ENCODE measurements at regions not wholly inside any gene's neighbourhood (a gene's known extent, or its start where the extent isn't known, plus 50 kb on each side); places are given as distances from the start of the nearest gene placed in this dataset.

DNA sequence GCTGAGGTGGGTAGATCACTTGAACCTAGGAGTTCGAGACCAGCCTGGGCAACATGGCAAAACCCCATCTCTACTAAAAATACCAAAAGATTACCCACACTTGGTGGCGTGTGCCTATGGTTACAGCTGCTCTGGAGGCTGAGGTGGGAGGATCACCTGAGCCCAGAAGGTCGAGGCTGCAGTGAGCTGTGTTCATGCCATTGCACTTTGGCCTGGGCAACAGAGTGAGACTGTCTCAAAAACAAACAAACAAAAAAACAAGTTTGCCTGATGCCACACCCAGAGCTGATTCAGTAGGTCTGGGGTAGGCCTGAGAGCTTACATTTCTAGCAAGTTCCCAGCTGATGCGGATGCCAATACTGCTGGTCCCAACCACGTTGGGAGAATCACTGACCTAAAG lies 60.5 kb upstream of the HSPA9 start:
- TF ChIP-seq, protein P1, sequence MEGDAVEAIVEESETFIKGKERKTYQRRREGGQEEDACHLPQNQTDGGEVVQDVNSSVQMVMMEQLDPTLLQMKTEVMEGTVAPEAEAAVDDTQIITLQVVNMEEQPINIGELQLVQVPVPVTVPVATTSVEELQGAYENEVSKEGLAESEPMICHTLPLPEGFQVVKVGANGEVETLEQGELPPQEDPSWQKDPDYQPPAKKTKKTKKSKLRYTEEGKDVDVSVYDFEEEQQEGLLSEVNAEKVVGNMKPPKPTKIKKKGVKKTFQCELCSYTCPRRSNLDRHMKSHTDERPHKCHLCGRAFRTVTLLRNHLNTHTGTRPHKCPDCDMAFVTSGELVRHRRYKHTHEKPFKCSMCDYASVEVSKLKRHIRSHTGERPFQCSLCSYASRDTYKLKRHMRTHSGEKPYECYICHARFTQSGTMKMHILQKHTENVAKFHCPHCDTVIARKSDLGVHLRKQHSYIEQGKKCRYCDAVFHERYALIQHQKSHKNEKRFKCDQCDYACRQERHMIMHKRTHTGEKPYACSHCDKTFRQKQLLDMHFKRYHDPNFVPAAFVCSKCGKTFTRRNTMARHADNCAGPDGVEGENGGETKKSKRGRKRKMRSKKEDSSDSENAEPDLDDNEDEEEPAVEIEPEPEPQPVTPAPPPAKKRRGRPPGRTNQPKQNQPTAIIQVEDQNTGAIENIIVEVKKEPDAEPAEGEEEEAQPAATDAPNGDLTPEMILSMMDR (conservative IDR thresholded peaks at IDR 0.05; ENCODE audit: low read length), result no peak
- TF ChIP-seq EZH2phosphoT487 (IDR thresholded peaks at IDR 0.05; ENCODE audit: borderline replicate concordance), result no peak
